ENCODE measurements at regions not wholly inside any gene's neighbourhood (a gene's known extent, or its start where the extent isn't known, plus 50 kb on each side); places are given as distances from the start of the nearest gene placed in this dataset.

DNA sequence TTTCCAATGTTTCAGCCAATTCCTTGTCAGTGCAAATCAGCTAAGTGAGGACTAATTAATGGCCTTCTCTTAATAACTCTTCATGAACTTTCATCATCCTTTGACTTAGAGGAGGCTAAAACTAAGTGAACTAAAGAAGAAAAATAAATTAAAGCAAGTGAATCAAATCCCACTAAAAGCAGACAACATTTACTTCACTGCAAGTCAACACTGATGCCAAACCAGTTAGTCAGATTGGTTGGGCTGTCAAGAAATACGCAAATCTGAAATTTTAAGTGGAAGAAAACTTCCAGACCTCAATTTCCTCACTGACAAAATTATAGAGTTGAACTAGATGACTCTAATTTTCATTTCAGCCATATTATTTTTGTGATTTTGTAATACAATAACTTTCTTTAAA is 137.2 kb upstream of the PRLR start:
- TF ChIP-seq CTCF (IDR thresholded peaks at IDR 0.05) (no peak), POLR2A (IDR thresholded peaks at IDR 0.05) (no peak)

Data from Peyer's patch (tissue), 4 donors.